ENCODE measurements at regions not wholly inside any gene's neighbourhood (a gene's known extent, or its start where the extent isn't known, plus 50 kb on each side); places are given as distances from the start of the nearest gene placed in this dataset.

DNA sequence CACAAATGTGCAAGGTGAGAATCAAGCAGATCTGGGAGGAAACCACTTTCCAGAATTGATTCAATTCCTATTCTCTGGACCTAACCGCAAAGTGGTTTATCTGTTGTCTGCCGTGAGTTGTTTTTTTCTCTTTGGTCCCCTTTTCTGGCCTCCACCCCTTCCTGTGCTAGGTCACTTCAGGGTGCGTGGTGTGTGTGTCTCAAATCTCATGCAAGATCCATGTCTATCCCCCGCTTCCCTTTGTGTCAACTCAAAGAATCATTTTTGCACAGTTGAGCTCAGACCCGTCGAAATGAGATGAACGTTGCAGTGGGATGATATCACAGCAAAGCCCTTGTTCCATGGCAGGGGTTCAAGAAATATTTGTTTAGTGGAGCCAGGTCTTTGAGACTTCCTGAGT, 184.5 kb downstream of the GATA3 start:
- TF ChIP-seq, protein P1, sequence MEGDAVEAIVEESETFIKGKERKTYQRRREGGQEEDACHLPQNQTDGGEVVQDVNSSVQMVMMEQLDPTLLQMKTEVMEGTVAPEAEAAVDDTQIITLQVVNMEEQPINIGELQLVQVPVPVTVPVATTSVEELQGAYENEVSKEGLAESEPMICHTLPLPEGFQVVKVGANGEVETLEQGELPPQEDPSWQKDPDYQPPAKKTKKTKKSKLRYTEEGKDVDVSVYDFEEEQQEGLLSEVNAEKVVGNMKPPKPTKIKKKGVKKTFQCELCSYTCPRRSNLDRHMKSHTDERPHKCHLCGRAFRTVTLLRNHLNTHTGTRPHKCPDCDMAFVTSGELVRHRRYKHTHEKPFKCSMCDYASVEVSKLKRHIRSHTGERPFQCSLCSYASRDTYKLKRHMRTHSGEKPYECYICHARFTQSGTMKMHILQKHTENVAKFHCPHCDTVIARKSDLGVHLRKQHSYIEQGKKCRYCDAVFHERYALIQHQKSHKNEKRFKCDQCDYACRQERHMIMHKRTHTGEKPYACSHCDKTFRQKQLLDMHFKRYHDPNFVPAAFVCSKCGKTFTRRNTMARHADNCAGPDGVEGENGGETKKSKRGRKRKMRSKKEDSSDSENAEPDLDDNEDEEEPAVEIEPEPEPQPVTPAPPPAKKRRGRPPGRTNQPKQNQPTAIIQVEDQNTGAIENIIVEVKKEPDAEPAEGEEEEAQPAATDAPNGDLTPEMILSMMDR (IDR thresholded peaks at IDR 0.05) = no peak
- no peaks in the 10 kb centered on the region for H3K4me1 ChIP-seq
- no peak overlapping the region for H3K4me3 ChIP-seq

DNA sequence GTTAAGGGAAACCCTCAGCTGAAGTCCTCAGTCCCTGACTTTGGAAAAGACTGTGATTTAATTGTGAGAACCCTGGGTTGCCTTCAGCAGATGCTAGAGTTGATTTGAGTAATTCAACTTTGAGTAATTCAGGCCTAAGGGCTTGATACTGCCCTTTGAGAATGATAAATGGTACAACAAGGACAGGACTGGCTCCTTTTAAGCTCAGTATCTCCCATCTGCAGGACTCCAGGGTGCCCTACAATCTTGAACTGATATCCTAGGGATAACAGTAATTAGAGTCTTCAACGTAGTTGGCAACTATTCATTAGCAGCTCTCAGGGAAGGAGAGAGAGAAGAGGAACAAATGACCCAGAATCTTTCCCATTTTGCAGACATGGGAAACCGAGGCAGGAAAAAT, 186.4 kb downstream of the GATA3 start:
- TF ChIP-seq, protein P1 (IDR thresholded peaks at IDR 0.05) = no peak
- DNase-seq (ENCODE audit: low spot score) = no peak
- H3K27me3 ChIP-seq = no peaks in the 10 kb centered on the region
- no peak overlapping the region for H3K27ac ChIP-seq
- H3K36me3 ChIP-seq = no peaks in the 10 kb centered on the region
- H3K4me1 ChIP-seq = no peaks in the 10 kb centered on the region
- H3K9me3 ChIP-seq = no peaks in the 10 kb centered on the region
- no peak overlapping the region for H3K4me3 ChIP-seq

More for the DNA sequence above, 184.5 kb downstream of the GATA3 start:
- H3K27me3 ChIP-seq = no peaks in the 10 kb centered on the region
- H3K9me3 ChIP-seq = no peaks in the 10 kb centered on the region
- no peak for DNase-seq (ENCODE audit: low spot score)
- no peak overlapping the region for H3K27ac ChIP-seq
- no peaks in the 10 kb centered on the region for H3K36me3 ChIP-seq

DNA sequence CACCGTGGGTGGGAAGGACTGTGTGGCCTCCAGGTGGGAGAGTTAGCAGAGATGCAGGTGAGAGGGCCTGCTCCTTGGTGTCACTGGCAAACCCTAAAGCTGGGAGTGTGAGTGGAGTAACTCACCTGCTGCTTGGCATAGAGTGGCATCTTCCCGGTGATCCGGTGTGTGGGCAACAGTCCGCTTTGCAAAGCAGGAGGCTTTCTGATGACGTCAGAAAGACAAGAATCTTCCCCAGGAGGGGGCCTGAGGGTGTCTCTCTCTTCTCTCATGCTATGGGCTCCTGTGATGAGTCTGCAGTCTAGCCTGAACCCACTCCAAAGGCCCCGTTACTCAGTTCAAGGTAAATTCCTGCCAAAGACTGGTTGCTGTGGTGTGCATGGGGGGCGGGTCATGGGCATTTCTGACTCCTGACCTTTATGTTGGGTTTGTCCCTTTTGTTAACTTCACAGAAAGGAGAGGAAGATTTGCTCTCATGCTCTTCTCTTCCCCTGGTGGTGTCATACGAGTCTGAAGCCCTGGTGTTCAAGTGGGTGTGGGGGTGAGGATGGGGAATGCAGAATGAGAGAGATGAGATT, 187.9 kb downstream of the GATA3 start:
- H3K4me1 ChIP-seq = no peaks in the 10 kb centered on the region

DNA sequence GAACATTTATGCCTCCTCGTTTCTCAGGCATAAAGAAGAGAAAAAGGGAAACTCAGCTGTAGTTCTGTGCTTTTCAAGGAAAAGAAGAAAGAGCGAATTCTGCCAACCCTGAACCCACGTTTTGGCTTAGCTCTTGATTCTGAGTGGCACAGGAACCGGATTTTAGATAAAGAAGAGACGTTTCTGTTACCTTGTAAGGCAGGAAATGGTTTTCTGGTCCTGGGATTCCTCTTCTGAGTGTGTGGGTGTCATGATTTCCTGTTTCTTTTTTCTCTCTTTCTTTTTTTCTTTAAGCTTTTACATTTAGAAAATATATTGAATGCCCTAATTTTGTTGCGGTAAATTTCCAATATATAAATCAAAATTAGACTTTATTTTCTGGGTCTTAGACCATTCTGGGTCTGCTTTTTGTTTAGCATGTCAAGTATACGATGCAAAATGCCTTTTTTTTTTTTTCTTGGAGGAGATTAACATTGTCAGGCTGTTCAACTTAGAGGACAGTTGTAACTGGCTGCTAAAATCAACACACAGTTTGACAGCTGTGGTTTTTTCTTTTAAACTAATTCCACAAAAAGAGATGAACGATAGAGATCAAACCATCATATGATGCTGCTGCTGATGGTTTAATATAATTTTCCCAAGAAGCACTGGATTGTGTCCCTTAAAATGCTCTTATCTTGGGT, 190.8 kb downstream of the GATA3 start:
- H3K4me3 ChIP-seq = no peak overlapping the region
- H3K4me1 ChIP-seq = no peaks in the 10 kb centered on the region
- no peak overlapping the region for H3K27ac ChIP-seq
- H3K9me3 ChIP-seq = peaks cover 0 to 12% of the 10 kb centered on the region in 2 donors
- TF ChIP-seq, protein P1 (IDR thresholded peaks at IDR 0.05) = no peak
- no peaks in the 10 kb centered on the region for H3K36me3 ChIP-seq
- no peaks in the 10 kb centered on the region for H3K27me3 ChIP-seq
- no peak for DNase-seq (ENCODE audit: low spot score)

More for the DNA sequence above, 187.9 kb downstream of the GATA3 start:
- TF ChIP-seq, protein P1 (IDR thresholded peaks at IDR 0.05) = no peak
- peaks cover 0 to 11% of the 10 kb centered on the region in 2 donors for H3K9me3 ChIP-seq
- DNase-seq (ENCODE audit: low spot score) = no peak
- no peak overlapping the region for H3K27ac ChIP-seq
- no peak overlapping the region for H3K4me3 ChIP-seq
- H3K27me3 ChIP-seq = no peaks in the 10 kb centered on the region
- H3K36me3 ChIP-seq = no peaks in the 10 kb centered on the region

DNA sequence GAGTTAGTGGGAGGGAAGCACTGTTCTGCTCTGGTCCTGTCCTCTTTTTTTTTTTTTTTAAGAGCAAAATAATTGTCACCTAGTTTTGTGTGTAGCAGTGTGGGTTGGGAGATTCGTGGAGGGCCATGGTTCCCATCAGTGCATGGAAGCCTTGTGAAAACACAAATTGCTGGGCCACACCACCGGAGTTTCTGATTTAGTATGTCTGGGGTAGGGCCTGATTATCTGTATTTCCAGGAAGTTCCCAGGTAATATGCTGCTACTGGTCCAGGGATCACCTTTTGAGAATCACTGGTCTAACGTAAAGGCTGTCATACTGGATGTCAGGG, 191.3 kb downstream of the GATA3 start:
- TF ChIP-seq, protein P1 (IDR thresholded peaks at IDR 0.05) = no peak
- Histone ChIP-seq H3K27ac (no peak overlapping the region), H3K4me1 (no peaks in the 10 kb centered on the region), H3K36me3 (no peaks in the 10 kb centered on the region), H3K9me3 (peaks cover 0 to 12% of the 10 kb centered on the region in 2 donors), H3K27me3 (no peaks in the 10 kb centered on the region), H3K4me3 (no peak overlapping the region)
- DNase-seq (ENCODE audit: low spot score) = no peak

DNA sequence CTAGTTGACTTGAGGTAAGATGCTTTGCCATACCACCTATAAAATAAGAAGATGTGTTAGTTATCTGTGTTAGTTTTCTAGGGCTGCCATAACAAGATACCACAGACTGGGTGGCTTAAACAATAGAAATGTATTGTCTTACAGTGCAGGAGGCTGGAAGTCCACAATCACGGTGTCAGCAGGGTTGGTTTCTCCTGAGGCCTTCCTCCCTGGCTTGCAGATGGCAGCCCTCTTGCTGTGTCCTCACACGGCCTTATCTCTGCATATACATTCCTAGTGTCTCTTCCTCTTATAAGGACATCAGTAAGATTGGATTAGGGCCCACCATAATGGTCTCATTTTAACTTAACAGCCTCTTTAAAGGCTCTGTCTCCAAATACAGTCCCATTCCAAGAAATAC, 192.1 kb downstream of the GATA3 start:
- Histone ChIP-seq H3K36me3 (no peaks in the 10 kb centered on the region), H3K27ac (no peak overlapping the region), H3K9me3 (peaks cover 0 to 12% of the 10 kb centered on the region in 2 donors), H3K27me3 (no peaks in the 10 kb centered on the region), H3K4me1 (no peaks in the 10 kb centered on the region), H3K4me3 (no peak overlapping the region)
- TF ChIP-seq, protein P1 (IDR thresholded peaks at IDR 0.05) = no peak
- no peak for DNase-seq (ENCODE audit: low spot score)

Data from right atrium auricular region (tissue), 2 donors.